GM19397 (cell line): ENCODE measurements at regions not wholly inside any gene's neighbourhood (a gene's known extent, or its start where the extent isn't known, plus 50 kb on each side); places are given as distances from the start of the nearest gene placed in this dataset.

Source experiments
- ATAC-seq: cut with Tn5 transposase; IDR thresholded peaks from one replicate; pipeline ENCODE4 v1.9.1; 2021; ENCODE audit warnings: mild to moderate bottlenecking, moderate library complexity; ENCODE audit not compliant: unreplicated experiment

DNA sequence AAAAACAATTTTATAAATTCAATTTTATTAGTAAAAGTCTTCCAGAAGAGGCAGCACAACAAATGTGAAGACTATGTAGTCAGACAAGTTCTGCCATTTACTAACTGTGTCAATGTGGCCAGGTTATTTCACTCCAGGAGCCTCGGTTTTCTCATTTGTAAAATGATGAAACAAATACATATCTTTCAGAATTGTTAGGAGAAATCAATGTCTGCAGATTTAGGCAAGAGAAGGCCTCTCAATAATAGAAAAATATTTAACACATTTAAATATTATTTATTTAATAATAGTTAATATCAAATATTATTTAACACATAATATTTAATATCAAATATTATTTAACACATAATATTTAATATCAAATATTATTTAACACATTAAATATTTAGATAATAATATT, 75.6 kb upstream of the PTGFR start:
- ATAC-seq = no peak

DNA sequence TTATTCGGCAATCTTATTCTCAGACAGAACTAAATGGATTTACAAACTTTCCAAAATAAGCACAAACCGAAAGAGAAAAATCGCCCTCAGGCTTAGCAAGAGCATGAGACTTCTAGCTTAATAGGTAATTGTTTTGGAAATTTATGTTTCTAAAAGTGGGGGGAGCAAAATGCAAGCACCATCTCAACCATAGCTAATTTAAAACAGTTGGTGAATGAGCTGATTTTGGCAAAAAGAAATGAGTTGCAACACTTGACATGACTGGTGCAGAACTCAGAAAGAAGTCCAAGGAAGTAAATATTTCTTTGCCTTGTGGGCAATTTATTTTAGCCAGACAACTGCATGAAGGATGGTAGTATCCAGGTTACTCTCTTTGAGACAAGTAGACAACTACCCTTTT, 71.5 kb upstream of the PTGFR start:
- ATAC-seq = no peak

DNA sequence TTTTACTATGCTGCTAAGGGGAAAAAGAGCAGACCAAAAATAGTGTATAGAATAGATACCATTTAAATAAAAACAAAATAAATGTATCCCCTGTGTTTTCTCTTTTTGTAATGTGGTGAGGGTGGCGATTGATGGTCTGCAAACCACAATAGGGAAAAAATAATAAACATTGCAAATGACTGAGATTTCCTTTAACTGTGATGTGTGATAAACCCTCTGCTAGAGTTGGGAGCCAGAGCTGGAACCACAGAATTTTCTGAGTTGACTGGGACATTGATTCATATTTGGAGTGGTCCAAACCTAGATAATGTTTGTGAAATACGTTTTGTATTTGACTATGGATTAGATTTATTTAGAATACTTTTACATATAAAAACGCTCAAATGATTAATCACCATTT, 70.6 kb upstream of the PTGFR start:
- ATAC-seq = no peak

DNA sequence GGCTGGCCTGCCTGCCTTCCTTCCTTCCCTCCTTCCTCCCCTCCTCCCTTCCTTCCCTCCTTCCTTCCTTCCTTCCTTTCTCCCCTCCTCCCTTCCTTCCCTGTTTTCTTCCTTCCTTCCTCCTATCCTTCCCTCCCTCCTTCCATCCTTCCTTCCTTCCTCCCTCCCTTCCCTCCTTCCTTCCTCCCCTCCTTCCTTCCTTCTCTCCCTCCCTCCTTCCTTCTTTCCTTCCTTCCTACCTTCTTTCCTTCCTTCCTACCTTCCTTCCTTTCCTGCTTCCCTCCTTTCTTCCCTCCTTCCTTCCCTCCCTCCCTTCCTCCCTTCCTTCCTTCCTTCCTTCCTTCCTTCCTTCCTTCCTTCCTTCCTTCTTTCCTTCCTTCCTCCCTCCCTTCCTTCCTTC, 70.1 kb upstream of the PTGFR start:
- no peak for ATAC-seq

DNA sequence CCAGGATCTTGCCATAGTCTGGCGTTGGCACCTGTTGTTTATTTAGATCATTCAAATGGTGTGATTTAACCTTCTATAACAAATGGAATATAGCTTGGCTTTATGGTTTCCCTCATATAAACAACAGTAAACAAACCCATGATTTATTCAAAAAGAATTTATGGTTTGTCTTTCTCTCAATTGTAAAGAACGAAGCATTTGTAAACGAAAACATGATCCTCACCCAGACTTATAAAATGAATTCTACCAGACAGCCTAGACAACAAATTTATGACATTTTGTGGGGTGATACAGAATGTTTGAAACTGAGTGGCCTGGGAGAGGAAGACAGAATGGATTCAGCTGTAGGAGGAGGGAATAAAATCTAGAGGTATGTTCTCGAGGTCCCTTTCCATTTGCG, 66.1 kb upstream of the PTGFR start:
- no peak for ATAC-seq

DNA sequence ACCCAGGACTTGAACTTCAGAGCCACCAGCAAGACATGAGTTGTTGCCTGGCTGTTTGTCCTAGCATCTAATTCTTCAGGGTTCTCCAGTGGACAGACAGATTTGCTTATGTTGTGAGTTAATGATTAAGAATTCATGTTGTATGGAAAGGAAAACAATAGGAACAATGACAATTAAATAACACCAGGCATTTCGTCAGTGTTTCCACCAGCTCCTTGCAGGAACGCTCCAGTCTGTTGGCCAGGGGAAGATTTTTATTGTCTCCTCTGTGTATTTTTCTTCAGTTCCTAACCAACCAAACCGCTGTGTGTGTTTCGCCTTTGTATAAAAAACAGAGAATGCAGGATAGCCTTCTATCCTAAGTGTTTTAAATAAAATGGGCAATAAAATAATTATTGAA, 64.4 kb upstream of the PTGFR start:
- ATAC-seq = no peak

DNA sequence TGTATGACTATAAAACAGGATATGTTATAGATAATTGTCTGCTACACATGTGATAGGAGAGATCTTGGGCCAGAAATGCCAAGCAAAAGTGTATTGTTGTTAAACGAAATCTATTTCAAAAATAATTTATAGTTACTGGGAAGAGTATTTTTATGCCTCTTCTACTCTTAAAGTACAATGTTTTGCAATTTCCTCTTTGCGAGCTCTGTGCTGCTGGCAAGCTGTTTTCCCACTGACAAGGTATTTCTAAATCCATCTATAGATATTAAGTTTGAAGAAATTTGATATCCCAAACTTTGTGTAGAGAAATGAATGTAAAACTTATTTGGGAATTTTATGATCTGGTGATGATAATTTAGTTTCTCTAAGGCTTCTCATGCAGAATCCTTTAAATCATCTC, 63.3 kb upstream of the PTGFR start:
- no peak for ATAC-seq

DNA sequence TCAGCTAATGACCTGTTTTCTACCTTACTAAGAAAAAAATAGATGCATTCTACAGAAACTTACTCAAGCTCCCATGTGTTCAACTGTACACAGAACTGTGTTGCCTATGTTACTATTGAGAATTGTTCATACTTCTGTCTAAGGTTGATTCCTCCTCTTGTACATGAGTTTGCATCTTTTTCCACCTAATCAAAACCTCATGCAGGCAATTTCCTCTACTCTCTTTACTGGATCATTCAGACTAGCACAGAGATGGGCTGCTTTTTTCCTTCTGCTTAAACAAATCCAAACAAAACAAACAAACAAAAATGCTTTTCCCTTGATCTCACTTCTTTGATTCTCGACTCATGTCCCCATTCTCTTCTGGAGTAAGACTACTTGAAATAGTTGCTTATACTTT, 58.8 kb upstream of the PTGFR start:
- ATAC-seq = no peak

DNA sequence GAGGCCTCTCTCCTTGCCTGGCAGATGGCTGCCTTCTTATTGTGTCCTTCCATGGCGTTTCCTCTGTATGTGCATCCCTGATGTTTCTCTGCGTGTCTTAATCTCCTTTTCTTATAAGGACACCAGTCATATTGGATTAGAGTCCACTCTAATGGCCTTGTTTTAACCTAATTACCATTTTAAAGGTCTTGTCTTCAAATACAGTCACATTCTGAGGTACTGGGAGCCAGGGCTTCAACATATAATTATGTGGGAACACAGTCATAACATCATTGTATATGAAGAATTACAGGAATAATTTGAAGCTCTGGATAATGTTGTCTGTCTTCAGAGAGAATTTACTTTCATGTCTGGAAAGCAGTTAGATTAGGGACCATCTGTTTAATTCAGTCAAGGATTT, 56.4 kb upstream of the PTGFR start:
- no peak for ATAC-seq

DNA sequence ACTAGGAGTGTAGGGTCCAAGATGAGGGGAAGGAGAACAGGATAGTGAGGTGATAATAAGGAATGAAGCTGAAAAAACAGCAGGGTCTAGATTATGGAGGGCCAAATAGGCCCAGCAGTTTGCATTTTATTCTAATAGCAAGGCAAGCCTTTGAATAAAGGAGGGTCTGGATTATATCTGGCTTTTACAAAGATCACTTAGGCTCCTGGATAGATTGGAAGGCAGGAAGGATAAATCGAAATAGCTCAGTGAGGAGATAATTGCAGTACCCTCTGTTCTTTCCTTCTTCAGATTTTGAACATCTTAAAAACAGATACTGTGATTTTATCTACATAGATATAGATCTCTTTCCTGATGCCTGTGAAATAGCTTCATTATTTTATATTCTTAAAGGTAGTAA, 53.8 kb upstream of the PTGFR start:
- ATAC-seq = no peak

DNA sequence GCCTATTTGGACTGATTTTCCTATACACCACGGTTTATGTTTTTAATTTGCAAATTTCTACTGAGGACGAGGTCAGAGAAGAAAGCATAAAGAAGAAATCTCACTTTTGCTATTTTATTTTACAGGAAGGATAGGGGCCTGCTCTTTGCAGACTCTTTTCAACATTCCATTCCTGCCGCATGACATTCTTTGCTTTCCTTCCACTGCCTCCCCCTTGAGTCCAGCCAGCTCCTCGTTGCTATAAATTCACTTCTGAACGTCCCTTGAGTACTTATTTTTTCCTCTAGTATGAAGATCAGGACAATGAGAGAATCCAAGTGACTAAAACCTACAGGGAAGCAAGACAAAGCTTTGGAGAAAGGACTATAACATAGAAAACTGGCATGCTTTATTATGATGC, 53.4 kb upstream of the PTGFR start:
- no peak for ATAC-seq

DNA sequence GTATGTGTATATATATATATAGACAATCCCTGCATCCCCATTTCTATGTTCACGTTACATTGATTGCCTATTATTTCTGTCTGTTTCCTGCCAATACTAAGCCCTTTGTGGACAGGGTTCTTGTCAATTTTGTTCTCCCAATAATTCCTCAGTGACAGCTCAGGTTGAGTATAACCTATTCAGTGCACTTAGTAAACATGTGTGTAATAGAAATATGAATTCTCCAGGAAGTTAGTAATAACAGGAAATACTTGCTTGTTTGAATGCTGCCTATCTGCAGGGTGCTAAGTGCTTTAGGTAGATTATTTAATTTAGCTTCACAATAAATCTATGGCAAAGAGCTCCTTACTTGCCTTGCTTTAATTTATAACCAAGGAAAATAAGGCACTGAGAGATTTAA, 52.8 kb upstream of the PTGFR start:
- no peak for ATAC-seq

DNA sequence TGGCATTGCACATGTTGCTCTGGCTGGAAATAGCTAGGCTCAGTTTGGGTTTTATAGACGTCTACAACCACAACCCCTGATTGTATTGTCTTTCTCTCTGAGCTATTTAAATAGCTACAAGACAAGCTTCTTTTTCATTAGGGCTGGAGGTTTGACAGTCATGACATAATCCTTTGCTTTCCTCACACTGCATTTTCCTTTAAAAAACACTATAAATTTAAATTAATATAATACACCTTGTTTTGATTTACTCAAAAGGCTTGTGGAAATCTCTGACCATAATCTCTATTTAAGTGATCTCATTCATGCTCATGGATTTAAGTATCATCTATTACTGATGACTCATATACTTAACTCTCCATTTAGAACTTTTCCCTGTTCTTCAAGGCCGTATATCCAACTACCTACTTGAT, 50.4 kb upstream of the PTGFR start:
- no peak for ATAC-seq
